ENCODE measurements at regions not wholly inside any gene's neighbourhood (a gene's known extent, or its start where the extent isn't known, plus 50 kb on each side); places are given as distances from the start of the nearest gene placed in this dataset.

- H3K4me3 ChIP-seq (replicated peaks; ENCODE audit: insufficient read depth, low read length) = no peak overlapping the region
- no peak overlapping the region for H3K27ac ChIP-seq (replicated peaks)
- no peak for TF ChIP-seq SPI1 (IDR thresholded peaks at IDR 0.05; ENCODE audit: borderline replicate concordance, low read depth)
- TF ChIP-seq CTCF (IDR thresholded peaks at IDR 0.05; ENCODE audit: insufficient read depth, low read length) = no peak
- no peak for TF ChIP-seq POLR2AphosphoS5 (IDR thresholded peaks at IDR 0.05; ENCODE audit: low read depth)
- TF ChIP-seq REST (IDR thresholded peaks at IDR 0.05; ENCODE audit: insufficient replicate concordance, low read depth) = no peak
- TF ChIP-seq GABPA (IDR thresholded peaks at IDR 0.05; ENCODE audit: low read depth) = no peak
- H3K27me3 ChIP-seq (ENCODE audit: insufficient read depth, poor library complexity, severe bottlenecking) = no peaks in the 10 kb centered on the region
- no peak for DNase-seq (ENCODE audit: low read depth in 1 of 2, low spot score in 1 of 2)
These were observed 789.9 kb upstream of the MIR17HG start for GRCh38 chr13:90557626-90558025.

GRCh38 chr13:90562443-90562842 is 785.0 kb upstream of the MIR17HG start:
- TF ChIP-seq GABPA (IDR thresholded peaks at IDR 0.05; ENCODE audit: low read depth) (no peak), SPI1 (IDR thresholded peaks at IDR 0.05; ENCODE audit: borderline replicate concordance, low read depth) (no peak), REST (IDR thresholded peaks at IDR 0.05; ENCODE audit: insufficient replicate concordance, low read depth) (no peak), CTCF (IDR thresholded peaks at IDR 0.05; ENCODE audit: insufficient read depth, low read length) (no peak), POLR2AphosphoS5 (IDR thresholded peaks at IDR 0.05; ENCODE audit: low read depth) (no peak)
- H3K4me3 ChIP-seq (replicated peaks; ENCODE audit: insufficient read depth, low read length) = no peak overlapping the region
- DNase-seq (ENCODE audit: low read depth in 1 of 2, low spot score in 1 of 2) = no peak
- H3K27me3 ChIP-seq (ENCODE audit: insufficient read depth, poor library complexity, severe bottlenecking) = no peaks in the 10 kb centered on the region
- H3K27ac ChIP-seq (replicated peaks) = no peak overlapping the region

GRCh38 chr13:90564096-90564495 is 783.4 kb upstream of the MIR17HG start:
- H3K27ac ChIP-seq (replicated peaks) = no peak overlapping the region
- H3K27me3 ChIP-seq (ENCODE audit: insufficient read depth, poor library complexity, severe bottlenecking) = no peaks in the 10 kb centered on the region
- H3K4me3 ChIP-seq (replicated peaks; ENCODE audit: insufficient read depth, low read length) = no peak overlapping the region
- no peak for TF ChIP-seq SPI1 (IDR thresholded peaks at IDR 0.05; ENCODE audit: borderline replicate concordance, low read depth)
- TF ChIP-seq REST (IDR thresholded peaks at IDR 0.05; ENCODE audit: insufficient replicate concordance, low read depth) = no peak
- TF ChIP-seq CTCF (IDR thresholded peaks at IDR 0.05; ENCODE audit: insufficient read depth, low read length) = no peak
- no peak for TF ChIP-seq GABPA (IDR thresholded peaks at IDR 0.05; ENCODE audit: low read depth)
- no peak for TF ChIP-seq POLR2AphosphoS5 (IDR thresholded peaks at IDR 0.05; ENCODE audit: low read depth)
- no peak for DNase-seq (ENCODE audit: low read depth in 1 of 2, low spot score in 1 of 2)
